Keratinocyte (primary cell): ENCODE measurements at regions not wholly inside any gene's neighbourhood (a gene's known extent, or its start where the extent isn't known, plus 50 kb on each side); places are given as distances from the start of the nearest gene placed in this dataset.

ENCODE experiments used
- DNase-seq: peaks from one replicate; pipeline ENCODE4 v3.0.0-alpha.2; 2011; ENCODE audit warnings: low read depth, missing footprints, low spot score
- FAIRE-seq: peaks from 2 replicates; lab custom pipeline; 2011; peaks lifted over from hg19 to GRCh38; lab: Jason Lieb, UNC
- H2AFZ ChIP-seq: 2 replicates; pipeline ENCODE4 v1.6.0; 2012; ENCODE audit warnings: low read length, control low read depth, inconsistent platforms; ENCODE audit not compliant: control insufficient read depth
- H3K27ac ChIP-seq: 2 replicates; pipeline ENCODE4 v1.5.1; 2011; ENCODE audit warnings: low read length; ENCODE audit not compliant: control insufficient read depth, insufficient read depth
- H3K27me3 ChIP-seq: 3 replicates; pipeline ENCODE4 v1.6.0; 2011; ENCODE audit warnings: low read length; ENCODE audit not compliant: control insufficient read depth, insufficient read depth; ENCODE audit errors: extremely low read depth
- H3K36me3 ChIP-seq, 2 experiments: 2 replicates in 1 of 2; 3 replicates in 1 of 2; pipeline ENCODE4 v1.5.1; 2011; ENCODE audit warnings: low read length in 2 of 2, mild to moderate bottlenecking in 1 of 2; ENCODE audit not compliant: control insufficient read depth in 2 of 2, insufficient read depth in 2 of 2; ENCODE audit errors: extremely low read depth in 1 of 2
- H3K4me1 ChIP-seq: 3 replicates; pipeline ENCODE4 v1.5.1; 2011; ENCODE audit warnings: low read length; ENCODE audit not compliant: control insufficient read depth, insufficient read depth; ENCODE audit errors: extremely low read depth
- H3K4me2 ChIP-seq: 3 replicates; pipeline ENCODE4 v1.6.0; 2011; ENCODE audit warnings: low read depth, low read length; ENCODE audit not compliant: control insufficient read depth, insufficient read depth; ENCODE audit errors: extremely low read depth
- H3K4me3 ChIP-seq, 3 experiments: fragments of 200-600 bp in 1 of 3; sonication (generic) in 1 of 3; 2 replicates in 2 of 3; 3 replicates in 1 of 3; pipeline ENCODE4 v1.5.1; 2011 to 2016; ENCODE audit warnings: low read length in 3 of 3, mild to moderate bottlenecking in 3 of 3, control low read depth in 2 of 3, inconsistent platforms in 1 of 3, low read depth in 1 of 3, mixed read lengths in 1 of 3, mixed run types in 1 of 3, moderate library complexity in 1 of 3; ENCODE audit not compliant: control insufficient read depth in 2 of 3, insufficient read depth in 2 of 3; ENCODE audit errors: extremely low read depth in 1 of 3
- H3K79me2 ChIP-seq: 2 replicates; pipeline ENCODE4 v1.6.0; 2012; ENCODE audit warnings: low read length; ENCODE audit not compliant: control insufficient read depth, insufficient read depth
- H3K9ac ChIP-seq: 3 replicates; pipeline ENCODE4 v1.6.0; 2011; ENCODE audit warnings: low read length; ENCODE audit not compliant: control insufficient read depth, insufficient read depth; ENCODE audit errors: extremely low read depth
- H3K9me1 ChIP-seq: 3 replicates; pipeline ENCODE4 v1.6.0; 2011; ENCODE audit warnings: low read length; ENCODE audit not compliant: control insufficient read depth, insufficient read depth; ENCODE audit errors: extremely low read depth
- H3K9me3 ChIP-seq: 2 replicates; pipeline ENCODE4 v1.5.1; 2012; ENCODE audit warnings: low read depth, low read length; ENCODE audit not compliant: control insufficient read depth
- H4K20me1 ChIP-seq: 3 replicates; pipeline ENCODE4 v1.6.0; 2011; ENCODE audit warnings: low read length; ENCODE audit not compliant: control insufficient read depth, insufficient read depth; ENCODE audit errors: extremely low read depth
- EZH2 ChIP-seq: IDR thresholded peaks from one replicate; pipeline ENCODE4 v1.6.1; 2012; ENCODE audit warnings: inconsistent platforms, mild to moderate bottlenecking, low read length, moderate library complexity
- dilution Hi-C: fragments of 300-500 bp; cut with MboI; formaldehyde crosslinking; loops from one replicate; pipeline ENCODE4 v1.7.0; 2020; ENCODE audit warnings: low sequenced_read_pairs; ENCODE audit not compliant: extremely low pct_ligation_motif_present
- TF ChIP-seq, protein P1 (sequence below), 3 experiments: IDR thresholded peaks in 1 of 3; conservative IDR thresholded peaks in 1 of 3; optimal IDR thresholded peaks in 1 of 3; 2 replicates in 2 of 3; 3 replicates in 1 of 3; pipeline versions ENCODE3 to v1.5.1; 2011; ENCODE audit warnings: low read length in 3 of 3, mild to moderate bottlenecking in 3 of 3, moderate library complexity in 2 of 3, control low read depth in 1 of 3, inconsistent platforms in 1 of 3; ENCODE audit not compliant: insufficient read depth in 2 of 3; ENCODE audit errors: extremely low read depth in 1 of 3

GRCh38 chr5:93192087-93192486 is 388.9 kb downstream of the NR2F1-AS1 start:
- peak; percentile 61 for FAIRE-seq
- dilution Hi-C loops: no loop called here
- Histone ChIP-seq H3K27me3 (no peaks in the 10 kb centered on the region), H3K79me2 (no peaks in the 10 kb centered on the region), H2AFZ (no peak overlapping the region), H3K9me1 (no peaks in the 10 kb centered on the region), H3K4me2 (peak overlapping the region; percentile 34), H4K20me1 (no peaks in the 10 kb centered on the region), H3K4me3 (no peak overlapping the region), H3K4me1 (peaks cover 40% of the 10 kb centered on the region), H3K36me3 (no peaks in the 10 kb centered on the region), H3K9me3 (no peaks in the 10 kb centered on the region), H3K9ac (no peak overlapping the region), H3K27ac (no peak overlapping the region)
- DNase-seq: no peak
- TF ChIP-seq, protein P1, sequence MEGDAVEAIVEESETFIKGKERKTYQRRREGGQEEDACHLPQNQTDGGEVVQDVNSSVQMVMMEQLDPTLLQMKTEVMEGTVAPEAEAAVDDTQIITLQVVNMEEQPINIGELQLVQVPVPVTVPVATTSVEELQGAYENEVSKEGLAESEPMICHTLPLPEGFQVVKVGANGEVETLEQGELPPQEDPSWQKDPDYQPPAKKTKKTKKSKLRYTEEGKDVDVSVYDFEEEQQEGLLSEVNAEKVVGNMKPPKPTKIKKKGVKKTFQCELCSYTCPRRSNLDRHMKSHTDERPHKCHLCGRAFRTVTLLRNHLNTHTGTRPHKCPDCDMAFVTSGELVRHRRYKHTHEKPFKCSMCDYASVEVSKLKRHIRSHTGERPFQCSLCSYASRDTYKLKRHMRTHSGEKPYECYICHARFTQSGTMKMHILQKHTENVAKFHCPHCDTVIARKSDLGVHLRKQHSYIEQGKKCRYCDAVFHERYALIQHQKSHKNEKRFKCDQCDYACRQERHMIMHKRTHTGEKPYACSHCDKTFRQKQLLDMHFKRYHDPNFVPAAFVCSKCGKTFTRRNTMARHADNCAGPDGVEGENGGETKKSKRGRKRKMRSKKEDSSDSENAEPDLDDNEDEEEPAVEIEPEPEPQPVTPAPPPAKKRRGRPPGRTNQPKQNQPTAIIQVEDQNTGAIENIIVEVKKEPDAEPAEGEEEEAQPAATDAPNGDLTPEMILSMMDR (optimal IDR thresholded peaks at IDR 0.05 in 1 of 3, IDR thresholded peaks at IDR 0.05 in 1 of 3, conservative IDR thresholded peaks at IDR 0.05 in 1 of 3; ENCODE audit: extremely low read depth in 1 of 3, insufficient read depth in 2 of 3, low read length in 3 of 3): no peak
- TF ChIP-seq EZH2: no peak

DNA sequence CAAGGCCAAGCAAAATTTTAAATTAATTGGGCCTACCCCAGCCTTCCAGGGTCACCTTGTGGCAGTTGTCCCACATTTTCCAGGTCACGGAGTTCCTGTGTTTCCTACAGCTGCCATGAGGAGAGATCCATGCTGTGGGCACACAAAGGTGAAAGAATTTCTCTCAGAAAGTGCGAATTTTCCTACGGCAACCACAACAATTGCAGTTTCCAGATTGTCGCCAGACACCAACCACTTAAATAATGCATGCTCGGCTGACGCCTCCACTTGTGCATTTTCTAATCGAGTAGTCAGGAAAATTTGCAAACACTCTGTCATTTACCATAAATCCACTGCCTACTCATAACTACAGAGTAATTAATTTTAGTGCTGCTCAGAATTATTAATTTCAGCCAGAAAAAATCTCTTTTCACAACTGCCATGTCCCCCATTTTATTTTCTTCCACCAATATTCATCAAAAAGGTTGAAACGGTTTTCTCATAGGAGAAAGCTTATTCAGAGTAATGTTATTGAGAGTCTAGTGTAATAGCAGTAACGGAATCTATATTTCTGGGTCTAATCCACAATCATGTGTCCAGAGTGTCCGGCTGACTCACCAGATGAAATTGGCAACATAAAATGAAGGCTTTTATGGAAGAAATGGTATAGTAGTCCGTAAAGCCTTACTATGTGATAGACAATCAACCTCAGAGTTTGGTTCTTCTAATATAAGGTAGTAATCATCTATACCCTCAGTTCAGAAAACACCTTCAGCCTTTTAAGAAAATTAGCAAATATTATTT is 389.8 kb downstream of the NR2F1-AS1 start:
- Histone ChIP-seq H3K36me3 (no peaks in the 10 kb centered on the region), H3K27ac (no peak overlapping the region), H3K9ac (no peak overlapping the region), H3K4me3 (no peak overlapping the region), H3K4me2 (no peak overlapping the region), H4K20me1 (no peaks in the 10 kb centered on the region), H3K4me1 (peaks cover 43% of the 10 kb centered on the region), H3K79me2 (no peaks in the 10 kb centered on the region), H3K9me3 (no peaks in the 10 kb centered on the region), H3K9me1 (no peaks in the 10 kb centered on the region), H3K27me3 (no peaks in the 10 kb centered on the region), H2AFZ (no peak overlapping the region)
- dilution Hi-C loops: no loop called here
- no peak for FAIRE-seq
- no peak for TF ChIP-seq EZH2
- TF ChIP-seq, protein P1 (optimal IDR thresholded peaks at IDR 0.05 in 1 of 3, IDR thresholded peaks at IDR 0.05 in 1 of 3, conservative IDR thresholded peaks at IDR 0.05 in 1 of 3; ENCODE audit: extremely low read depth in 1 of 3, insufficient read depth in 2 of 3, low read length in 3 of 3): no peak
- DNase-seq: no peak
